GM12878 (cell line): ENCODE measurements at regions not wholly inside any gene's neighbourhood (a gene's known extent, or its start where the extent isn't known, plus 50 kb on each side); places are given as distances from the start of the nearest gene placed in this dataset.

Experiments
- BCLAF1 ChIP-seq: fragments of 450-650 bp; IDR thresholded peaks from 2 replicates; pipeline ENCODE4 v1.6.1; 2017; ENCODE audit warnings: antibody characterized with exemption, mild to moderate bottlenecking, moderate library complexity
- MYC ChIP-seq: IDR thresholded peaks from 2 replicates; pipeline ENCODE4 v1.6.1; 2011; ENCODE audit warnings: mild to moderate bottlenecking, low read length, moderate library complexity, inconsistent platforms; ENCODE audit not compliant: insufficient read depth, insufficient replicate concordance, insufficient read length, severe bottlenecking

- TF ChIP-seq BCLAF1, result no peak
- TF ChIP-seq MYC, result no peak
These were observed 171.3 kb downstream of the BLID start for GRCh38 chr11:121944556-121945230.
